WTC11 (cell line): ENCODE measurements at regions not wholly inside any gene's neighbourhood (a gene's known extent, or its start where the extent isn't known, plus 50 kb on each side); places are given as distances from the start of the nearest gene placed in this dataset.

ENCODE experiments used
- ATAC-seq: fragments of 200-7000 bp; cut with Tn5 transposase; 2 replicates; pipeline ENCODE4 v1.10.0; 2021; ENCODE audit warnings: mild to moderate bottlenecking, moderate library complexity
- CTCF ChIA-PET: fragments of 300-600 bp; sonication (Branson Sonifier 250); formaldehyde crosslinking; loops from one replicate; lab custom pipeline; 2021; ENCODE audit warnings: antibody characterized with exemption; lab: Charles Lee
- POLR2A ChIA-PET: fragments of 350-600 bp; sonication (Branson Sonifier 250); formaldehyde crosslinking; loops from one replicate; lab custom pipeline; 2021; ENCODE audit warnings: antibody characterized with exemption; lab: Charles Lee
- DNase-seq: peaks from one replicate; pipeline ENCODE4 v3.0.0; 2021; ENCODE audit warnings: low spot score
- H3K27ac Mint-ChIP-seq: 2 replicates; pipeline ENCODE4 v1.8.0; 2021; ENCODE audit warnings: mixed read lengths
- H3K27me3 Mint-ChIP-seq: 2 replicates; pipeline ENCODE4 v1.8.0; 2021; ENCODE audit warnings: low read depth, mild to moderate bottlenecking, moderate library complexity, mixed read lengths
- H3K36me3 Mint-ChIP-seq: 2 replicates; pipeline ENCODE4 v1.8.0; 2021; ENCODE audit warnings: mixed read lengths
- H3K4me1 Mint-ChIP-seq: 2 replicates; pipeline ENCODE4 v1.8.0; 2022; ENCODE audit warnings: mixed read lengths
- H3K4me3 Mint-ChIP-seq: 2 replicates; pipeline ENCODE4 v1.8.0; 2021; ENCODE audit warnings: mild to moderate bottlenecking, moderate library complexity, mixed read lengths
- H3K9me3 Mint-ChIP-seq: 2 replicates; pipeline ENCODE4 v1.8.0; 2021; ENCODE audit warnings: mixed read lengths
- AFF4 ChIP-seq: sonication (generic); formaldehyde crosslinking; IDR thresholded peaks from 2 replicates; pipeline ENCODE4 v1.8.1; 2023; ENCODE audit warnings: mild to moderate bottlenecking, missing genetic modification reagents, borderline replicate concordance
- CDX4 ChIP-seq: fragments of 250-450 bp; sonication (Bioruptor Pico); IDR thresholded peaks from 2 replicates; pipeline ENCODE4 v1.9.0; 2021; ENCODE audit warnings: moderate library complexity, mild to moderate bottlenecking, inconsistent platforms, borderline replicate concordance
- CREM ChIP-seq: sonication (generic); formaldehyde crosslinking; IDR thresholded peaks from 2 replicates; pipeline ENCODE4 v1.8.1; 2022; ENCODE audit warnings: mild to moderate bottlenecking, missing genetic modification reagents, moderate library complexity
- CTCF ChIP-seq: fragments of 200-600 bp; IDR thresholded peaks from 2 replicates; pipeline ENCODE4 v1.8.0; 2022; ENCODE audit warnings: antibody characterized with exemption
- E2F1 ChIP-seq: sonication (generic); formaldehyde crosslinking; IDR thresholded peaks from 2 replicates; pipeline ENCODE4 v1.8.0; 2022; ENCODE audit warnings: mild to moderate bottlenecking, missing genetic modification reagents
- ETV6 ChIP-seq: sonication (generic); formaldehyde crosslinking; IDR thresholded peaks from 2 replicates; pipeline ENCODE4 v1.8.1; 2022; ENCODE audit warnings: mild to moderate bottlenecking, missing genetic modification reagents
- FOXP4 ChIP-seq: sonication (generic); formaldehyde crosslinking; IDR thresholded peaks from 2 replicates; pipeline ENCODE4 v1.8.0; 2022; ENCODE audit warnings: mild to moderate bottlenecking, missing genetic modification reagents
- GRHL2 ChIP-seq: fragments of 250-450 bp; sonication (Bioruptor Pico); IDR thresholded peaks from 2 replicates; pipeline ENCODE4 v1.8.0; 2022; ENCODE audit warnings: mild to moderate bottlenecking, moderate library complexity; ENCODE audit not compliant: insufficient replicate concordance, severe bottlenecking
- MLX ChIP-seq: sonication (generic); formaldehyde crosslinking; IDR thresholded peaks from 2 replicates; pipeline ENCODE4 v1.8.1; 2023; ENCODE audit warnings: mild to moderate bottlenecking, missing genetic modification reagents, moderate library complexity
- MYBL2 ChIP-seq: sonication (generic); formaldehyde crosslinking; IDR thresholded peaks from 2 replicates; pipeline ENCODE4 v1.8.1; 2023; ENCODE audit warnings: mild to moderate bottlenecking, moderate library complexity, missing genetic modification reagents
- PRRX2 ChIP-seq: fragments of 250-450 bp; sonication (Bioruptor Pico); IDR thresholded peaks from 2 replicates; pipeline ENCODE4 v1.8.0; 2021; ENCODE audit warnings: mild to moderate bottlenecking
- SMAD4 ChIP-seq: sonication (generic); formaldehyde crosslinking; IDR thresholded peaks from 2 replicates; pipeline ENCODE4 v1.8.0; 2022; ENCODE audit warnings: mild to moderate bottlenecking, missing genetic modification reagents
- TCF7 ChIP-seq: sonication (generic); formaldehyde crosslinking; IDR thresholded peaks from 2 replicates; pipeline ENCODE4 v1.8.0; 2022; ENCODE audit warnings: mild to moderate bottlenecking, low read depth, missing genetic modification reagents, moderate library complexity
- TEAD4 ChIP-seq: sonication (generic); formaldehyde crosslinking; IDR thresholded peaks from 2 replicates; pipeline ENCODE4 v1.8.0; 2022; ENCODE audit warnings: mild to moderate bottlenecking, missing genetic modification reagents
- TP53 ChIP-seq: sonication (generic); formaldehyde crosslinking; IDR thresholded peaks from 2 replicates; pipeline ENCODE4 v1.8.1; 2023; ENCODE audit warnings: mild to moderate bottlenecking, missing genetic modification reagents
- ZNF232 ChIP-seq: sonication (generic); formaldehyde crosslinking; IDR thresholded peaks from 2 replicates; pipeline ENCODE4 v1.8.0; 2022; ENCODE audit warnings: mild to moderate bottlenecking, missing genetic modification reagents
- ZNF317 ChIP-seq: sonication (generic); formaldehyde crosslinking; IDR thresholded peaks from 2 replicates; pipeline ENCODE4 v1.8.1; 2023; ENCODE audit warnings: low read depth, mild to moderate bottlenecking, moderate library complexity, missing genetic modification reagents, borderline replicate concordance

- no peak for TF ChIP-seq AFF4 (CRISPR knock-in tag)
- TF ChIP-seq TEAD4 (CRISPR knock-in tag) = no peak
- no peak for TF ChIP-seq GRHL2 (CRISPR knock-in tag)
- TF ChIP-seq FOXP4 (CRISPR knock-in tag) = no peak
- TF ChIP-seq CTCF = no peak
- TF ChIP-seq TCF7 (CRISPR knock-in tag) = no peak
These were observed 87.2 kb upstream of the SOX13 start (continued) for GRCh38 chr1:203985676-203986075.

GRCh38 chr1:203986887-203987461 is 85.9 kb upstream of the SOX13 start:
- ATAC-seq = no peak
- TF ChIP-seq PRRX2 (CRISPR knock-in tag) (no peak), MLX (CRISPR knock-in tag) (no peak), CREM (CRISPR knock-in tag) (no peak), ZNF317 (CRISPR knock-in tag) (no peak), CDX4 (no peak), E2F1 (no peak), SMAD4 (CRISPR knock-in tag) (no peak), TP53 (CRISPR knock-in tag) (no peak), ETV6 (CRISPR knock-in tag) (no peak), ZNF232 (no peak), MYBL2 (no peak)
- Mint-ChIP-seq H3K36me3 (peaks cover 42% of the 10 kb centered on the region), H3K4me3 (no peak overlapping the region), H3K27me3 (peaks cover 9% of the 10 kb centered on the region), H3K4me1 (peaks cover 44% of the 10 kb centered on the region), H3K9me3 (peaks cover 44% of the 10 kb centered on the region), H3K27ac (no peak overlapping the region)
- POLR2A ChIA-PET = interaction anchor here (1.2 kb wide), 1 partner anchor 86 kb away, joined by 3 read pairs; the partner anchor contains the start of gene SOX13
- DNase-seq = no peak
- CTCF ChIA-PET = interaction anchor here (0.7 to 1.0 kb wide), 2 partner anchors 116 to 411 kb away, joined by 3 to 4 read pairs; no protein-coding TSS in a partner anchor
